ENCODE measurements at regions not wholly inside any gene's neighbourhood (a gene's known extent, or its start where the extent isn't known, plus 50 kb on each side); places are given as distances from the start of the nearest gene placed in this dataset.

DNA sequence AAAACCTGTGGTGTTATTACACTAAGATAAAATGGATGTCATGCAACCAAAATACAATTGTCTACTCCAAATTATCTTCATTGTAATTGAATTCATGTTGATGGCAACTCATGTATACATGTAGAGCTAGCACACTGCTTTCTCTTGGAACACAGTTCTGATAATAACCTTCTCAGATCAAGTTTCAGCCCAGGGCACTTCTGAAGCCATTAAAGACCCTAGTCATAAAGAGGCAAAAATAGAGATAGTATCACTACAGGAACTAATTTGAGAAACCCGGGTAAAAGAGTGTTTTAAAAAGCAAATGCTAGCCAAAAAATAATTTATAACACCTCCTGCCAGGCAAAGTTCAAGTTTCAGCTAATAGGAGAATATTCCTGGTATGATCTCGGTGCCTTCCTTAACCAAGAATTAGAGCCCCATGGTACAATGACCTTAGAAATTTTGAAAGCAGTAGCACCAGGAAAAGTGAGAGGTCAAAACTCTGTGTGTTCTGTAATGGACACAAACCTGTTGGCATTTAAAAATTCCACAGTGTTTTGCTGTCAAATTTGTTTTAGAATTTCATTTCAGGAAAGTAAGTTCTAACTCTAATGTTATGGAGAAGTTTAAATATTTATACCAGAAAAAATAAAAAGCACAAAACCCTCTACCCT, 105.0 kb upstream of the FRMD6 start:
- TF ChIP-seq CTCF (IDR thresholded peaks at IDR 0.05) (no peak), POLR2AphosphoS5 (IDR thresholded peaks at IDR 0.05) (no peak)
